HCT116 (cell line): ENCODE measurements at regions not wholly inside any gene's neighbourhood (a gene's known extent, or its start where the extent isn't known, plus 50 kb on each side); places are given as distances from the start of the nearest gene placed in this dataset.
"Not testable (repeated sequence)": the region's sequence is repeated elsewhere in the genome, so short reads cannot be mapped to it uniquely, and the experiment has no call there.

Source experiments
- ATAC-seq: fragments of 200-7000 bp; cut with Tn5 transposase; 2 replicates; pipeline ENCODE4 v1.9.1; 2020; ENCODE audit warnings: mild to moderate bottlenecking, moderate library complexity
- BruUV-seq: library from RNA; stranded (reverse); fragments of 400-500 nt; replicated peaks from 2 replicates; lab custom pipeline; 2021; lab: Mats Ljungman, UMichigan
- CTCF ChIA-PET: fragments of 300-600 bp; sonication (Branson Sonifier 250); formaldehyde crosslinking; loops from one replicate; lab custom pipeline; 2021; ENCODE audit warnings: antibody characterized with exemption; lab: Charles Lee
- POLR2A ChIA-PET: fragments of 300-600, 350-600 bp; sonication (Branson Sonifier 250); formaldehyde crosslinking; loops from one replicate; lab custom pipeline; 2021; ENCODE audit warnings: antibody characterized with exemption; lab: Charles Lee
- RAD21 ChIA-PET, 2 experiments: fragments of 300-600 bp; sonication (Branson Sonifier 250); formaldehyde crosslinking; loops; one replicate each; lab custom pipeline; 2023; ENCODE audit warnings: low total read pairs in 2 of 2; ENCODE audit not compliant: uncharacterized antibody in 2 of 2, unreplicated experiment in 2 of 2, low non-redundant PET in 1 of 2; lab: Charles Lee
- DNase-seq: peaks from one replicate; pipeline ENCODE4 v3.0.0-alpha.2; 2010; ENCODE audit warnings: low read depth, low spot score
- H2AFZ ChIP-seq: fragments of 200-600 bp; shearing (Covaris generic), sonication (generic); 2 replicates; pipeline ENCODE4 v1.6.1; 2017; ENCODE audit warnings: low read depth, mixed run types, mixed read lengths, antibody characterized with exemption, low read length; ENCODE audit not compliant: poor library complexity, severe bottlenecking
- H3K27ac ChIP-seq: 2 replicates; pipeline ENCODE4 v1.5.1; 2012; ENCODE audit warnings: low read depth, low read length
- H3K27me3 ChIP-seq: fragments of 200-600 bp; sonication (generic); 2 replicates; pipeline ENCODE4 v1.6.1; 2016; ENCODE audit warnings: mixed run types, low read length, mixed read lengths; ENCODE audit not compliant: insufficient read depth
- H3K36me3 ChIP-seq, 2 experiments: fragments of 200-500 bp in 1 of 2; fragments of 200-600 bp in 1 of 2; sonication (Bioruptor generic) in 1 of 2; sonication (generic) in 1 of 2; 2 replicates each; pipeline versions ENCODE4 v1.5.1 to v1.6.1; 2014 to 2016; ENCODE audit warnings: low read length in 2 of 2, inconsistent platforms in 1 of 2, mixed read lengths in 1 of 2, mixed run types in 1 of 2; ENCODE audit not compliant: insufficient read depth in 2 of 2, control insufficient read depth in 1 of 2
- H3K4me1 ChIP-seq, 2 experiments: fragments of 200-600 bp in 1 of 2; sonication (generic) in 1 of 2; 2 replicates each; pipeline versions ENCODE4 v1.5.1 to v1.6.1; 2012 to 2017; ENCODE audit warnings: low read length in 2 of 2, inconsistent platforms in 1 of 2, mild to moderate bottlenecking in 1 of 2, mixed read lengths in 1 of 2, mixed run types in 1 of 2, moderate library complexity in 1 of 2; ENCODE audit not compliant: insufficient read depth in 2 of 2, control insufficient read depth in 1 of 2
- H3K4me2 ChIP-seq: fragments of 200-600 bp; sonication (generic); 2 replicates; pipeline ENCODE4 v1.6.1; 2017; ENCODE audit warnings: mixed run types, low read length, mixed read lengths
- H3K4me3 ChIP-seq, 2 experiments: fragments of 200-600 bp in 1 of 2; sonication (generic) in 1 of 2; replicated peaks in 1 of 2; 2 replicates each; pipeline ENCODE4 v1.5.1; 2011 to 2016; ENCODE audit warnings: low read length in 2 of 2, control low read depth in 1 of 2, low read depth in 1 of 2, mild to moderate bottlenecking in 1 of 2, mixed read lengths in 1 of 2, mixed run types in 1 of 2
- H3K79me2 ChIP-seq: fragments of 200-600 bp; sonication (generic); 2 replicates; pipeline ENCODE4 v1.6.1; 2017; ENCODE audit warnings: mild to moderate bottlenecking, mixed run types, low read length, moderate library complexity, mixed read lengths; ENCODE audit not compliant: insufficient read depth
- H3K9ac ChIP-seq: fragments of 200-600 bp; sonication (generic); 2 replicates; pipeline ENCODE4 v1.6.1; 2016; ENCODE audit warnings: low read length, mixed read lengths
- H3K9me2 ChIP-seq: fragments of 200-600 bp; sonication (generic), shearing (Covaris generic); 2 replicates; pipeline ENCODE4 v1.6.1; 2017; ENCODE audit warnings: mixed run types, mild to moderate bottlenecking, moderate library complexity; ENCODE audit not compliant: insufficient read depth
- H3K9me3 ChIP-seq, 2 experiments: fragments of 200-500 bp in 1 of 2; fragments of 200-600 bp in 1 of 2; sonication (Bioruptor generic) in 1 of 2; sonication (generic) in 1 of 2; 2 replicates each; pipeline ENCODE4 v1.6.1; 2014 to 2017; ENCODE audit warnings: low read length in 2 of 2, mixed read lengths in 2 of 2, inconsistent platforms in 1 of 2, low read depth in 1 of 2, mild to moderate bottlenecking in 1 of 2, mixed run types in 1 of 2, moderate library complexity in 1 of 2; ENCODE audit not compliant: control insufficient read depth in 1 of 2, insufficient read depth in 1 of 2
- H4K20me1 ChIP-seq: fragments of 200-600 bp; sonication (generic), shearing (Covaris generic); 2 replicates; pipeline ENCODE4 v1.6.1; 2017; ENCODE audit warnings: mixed run types, mild to moderate bottlenecking, moderate library complexity; ENCODE audit not compliant: insufficient read depth
- EGR1 ChIP-seq: IDR thresholded peaks from 2 replicates; pipeline ENCODE4 v1.6.1; 2012; ENCODE audit warnings: low read depth
- RAD21 ChIP-seq: IDR thresholded peaks from 2 replicates; pipeline ENCODE4 v1.6.1; 2012; ENCODE audit warnings: low read depth, mild to moderate bottlenecking
- SIN3A ChIP-seq: IDR thresholded peaks from 2 replicates; pipeline ENCODE4 v1.6.1; 2012; ENCODE audit warnings: low read depth
- intact Hi-C: fragments of 100-400 bp; cut with micrococcal nuclease; formaldehyde crosslinking; loops from 2 replicates; pipeline ENCODE4 v1.10.0; 2022
- TF ChIP-seq, protein P1 (sequence below), 3 experiments: fragments of 200-600 bp in 1 of 3; sonication (generic) in 1 of 3; IDR thresholded peaks in 2 of 3; conservative IDR thresholded peaks in 1 of 3; 2 replicates each; pipeline ENCODE4 v1.5.1; 2012 to 2017; ENCODE audit warnings: low read depth in 2 of 3, low read length in 2 of 3, antibody characterized with exemption in 1 of 3, borderline replicate concordance in 1 of 3, control low read depth in 1 of 3, mild to moderate bottlenecking in 1 of 3, mixed read lengths in 1 of 3, mixed run types in 1 of 3, moderate library complexity in 1 of 3; ENCODE audit not compliant: insufficient read depth in 1 of 3

DNA sequence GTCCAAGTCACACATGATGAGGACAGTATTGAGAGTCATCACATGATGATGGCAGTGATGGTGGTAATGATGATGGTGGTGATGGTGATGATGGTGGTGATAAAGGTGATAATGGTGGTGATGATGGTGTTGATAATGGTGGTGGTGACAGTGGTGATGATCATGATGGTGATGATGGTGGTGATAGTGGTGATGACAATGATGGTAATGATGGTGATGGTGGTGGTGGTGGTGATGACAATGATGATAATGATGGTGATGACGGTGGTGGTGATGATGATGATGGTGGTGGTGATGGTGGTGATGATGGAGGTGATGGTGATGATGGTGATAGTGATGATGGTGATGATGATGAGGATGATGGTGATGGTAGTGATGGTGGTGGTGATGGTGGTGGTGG lies 190.2 kb upstream of the ZNF469 start:
- no peaks in the 10 kb centered on the region for H3K9me2 ChIP-seq
- no peak overlapping the region for H3K27ac ChIP-seq
- H4K20me1 ChIP-seq = no peaks in the 10 kb centered on the region
- H3K9ac ChIP-seq = no peak overlapping the region
- H3K27me3 ChIP-seq = no peaks in the 10 kb centered on the region
- CTCF ChIA-PET = no interaction called here
- no peaks in the 10 kb centered on the region for H3K79me2 ChIP-seq
- intact Hi-C loops = no loop called here
- H3K4me3 ChIP-seq = no peak overlapping the region
- no peaks in the 10 kb centered on the region for H3K9me3 ChIP-seq
- H3K4me1 ChIP-seq = peaks cover 0 to 5% of the 10 kb centered on the region in 2 experiments; a peak in 1 of 4 replicates
- DNase-seq (no peak), ATAC-seq (no peak)
- no peaks in the 10 kb centered on the region for H3K36me3 ChIP-seq
- H3K4me2 ChIP-seq = no peak overlapping the region
- POLR2A ChIA-PET = no interaction called here
- TF ChIP-seq SIN3A (no peak), EGR1 (no peak)
- no TSS peak for BruUV-seq
- RAD21 ChIA-PET = no interaction called here
- no peak overlapping the region for H2AFZ ChIP-seq

DNA sequence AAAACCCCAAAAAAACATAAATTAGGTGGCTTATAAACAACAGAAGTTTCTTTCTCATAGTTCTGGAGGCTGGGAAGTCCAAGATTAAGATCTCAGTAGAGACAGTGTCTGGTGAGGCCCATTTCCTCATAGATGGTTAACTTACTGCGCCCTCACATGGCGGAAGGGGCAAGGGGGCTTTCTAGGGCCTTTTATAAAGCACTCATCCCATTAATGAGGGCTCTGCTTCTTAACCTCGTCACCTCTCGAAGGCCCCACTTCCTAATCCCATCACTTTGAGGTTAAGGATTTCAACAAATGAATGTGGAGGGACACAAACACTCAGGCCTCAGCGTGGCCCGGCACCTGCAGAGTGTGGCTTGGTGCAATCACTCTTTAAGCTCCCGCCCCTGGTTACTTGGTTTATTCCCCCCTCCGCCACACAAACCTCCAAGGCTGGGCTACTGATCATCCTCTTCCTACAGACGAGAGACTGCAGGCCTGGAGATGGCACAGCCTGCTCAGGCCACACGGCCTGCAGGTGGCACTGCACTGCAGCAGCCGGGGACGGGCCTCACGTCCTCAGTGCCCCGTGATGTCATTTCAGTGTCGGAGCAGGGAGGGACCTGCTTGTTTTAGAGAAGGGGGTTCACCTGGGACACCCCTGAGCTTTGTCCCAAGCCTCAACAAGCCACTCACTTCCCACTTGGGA lies 188.9 kb upstream of the ZNF469 start:
- BruUV-seq = not testable (repeated sequence)
- TF ChIP-seq RAD21 = peak; percentile 85
- TF ChIP-seq, protein P1, sequence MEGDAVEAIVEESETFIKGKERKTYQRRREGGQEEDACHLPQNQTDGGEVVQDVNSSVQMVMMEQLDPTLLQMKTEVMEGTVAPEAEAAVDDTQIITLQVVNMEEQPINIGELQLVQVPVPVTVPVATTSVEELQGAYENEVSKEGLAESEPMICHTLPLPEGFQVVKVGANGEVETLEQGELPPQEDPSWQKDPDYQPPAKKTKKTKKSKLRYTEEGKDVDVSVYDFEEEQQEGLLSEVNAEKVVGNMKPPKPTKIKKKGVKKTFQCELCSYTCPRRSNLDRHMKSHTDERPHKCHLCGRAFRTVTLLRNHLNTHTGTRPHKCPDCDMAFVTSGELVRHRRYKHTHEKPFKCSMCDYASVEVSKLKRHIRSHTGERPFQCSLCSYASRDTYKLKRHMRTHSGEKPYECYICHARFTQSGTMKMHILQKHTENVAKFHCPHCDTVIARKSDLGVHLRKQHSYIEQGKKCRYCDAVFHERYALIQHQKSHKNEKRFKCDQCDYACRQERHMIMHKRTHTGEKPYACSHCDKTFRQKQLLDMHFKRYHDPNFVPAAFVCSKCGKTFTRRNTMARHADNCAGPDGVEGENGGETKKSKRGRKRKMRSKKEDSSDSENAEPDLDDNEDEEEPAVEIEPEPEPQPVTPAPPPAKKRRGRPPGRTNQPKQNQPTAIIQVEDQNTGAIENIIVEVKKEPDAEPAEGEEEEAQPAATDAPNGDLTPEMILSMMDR (IDR thresholded peaks at IDR 0.05 in 2 of 3, conservative IDR thresholded peaks at IDR 0.05 in 1 of 3; ENCODE audit: borderline replicate concordance in 1 of 3, insufficient read depth in 1 of 3, low read depth in 2 of 3, low read length in 2 of 3) = peak; percentile 64 to 85 (median 72)
- TF ChIP-seq, all 23 proteins: peak for 2; not testable (repeated sequence) for 21
- CTCF ChIA-PET, H3K4me3 ChIP-seq, H3K27ac ChIP-seq, H3K9ac ChIP-seq, H4K20me1 ChIP-seq, H3K9me3 ChIP-seq, H3K79me2 ChIP-seq, H3K27me3 ChIP-seq, H3K4me1 ChIP-seq, RAD21 ChIA-PET, H3K9me2 ChIP-seq, POLR2A ChIA-PET, H3K36me3 ChIP-seq: not testable (repeated sequence)
- ATAC-seq (peak; percentile 100), DNase-seq (peak; percentile 45)
- Histone ChIP-seq H2AFZ (peak overlapping the region; percentile 12), H3K4me2 (peak overlapping the region; percentile 27; the same call in 1 of the 2 replicates)
- intact Hi-C loops = loop anchor here (1.0 kb wide), 2 partner anchors 93 to 243 kb away; no protein-coding TSS in a partner anchor
